Tibial nerve (tissue), 4 donors: ENCODE measurements at regions not wholly inside any gene's neighbourhood (a gene's known extent, or its start where the extent isn't known, plus 50 kb on each side); places are given as distances from the start of the nearest gene placed in this dataset.

Experiments used
- EP300 ChIP-seq, 2 donors: sonication (generic); formaldehyde crosslinking; IDR thresholded peaks; one replicate each; pipeline ENCODE4 v1.6.1; 2017; ENCODE audit warnings: antibody characterized with exemption in 2 of 2, mild to moderate bottlenecking in 1 of 2
- TF ChIP-seq, protein P1 (sequence below), 5 experiments: fragments of 200-600 bp in 3 of 5; fragments of 450-650 bp in 2 of 5; sonication (generic) in 3 of 5; IDR thresholded peaks; one replicate each; pipeline ENCODE4 v1.5.1; 2016 to 2019; ENCODE audit warnings: antibody characterized with exemption in 5 of 5, mild to moderate bottlenecking in 3 of 5, moderate library complexity in 2 of 5

DNA sequence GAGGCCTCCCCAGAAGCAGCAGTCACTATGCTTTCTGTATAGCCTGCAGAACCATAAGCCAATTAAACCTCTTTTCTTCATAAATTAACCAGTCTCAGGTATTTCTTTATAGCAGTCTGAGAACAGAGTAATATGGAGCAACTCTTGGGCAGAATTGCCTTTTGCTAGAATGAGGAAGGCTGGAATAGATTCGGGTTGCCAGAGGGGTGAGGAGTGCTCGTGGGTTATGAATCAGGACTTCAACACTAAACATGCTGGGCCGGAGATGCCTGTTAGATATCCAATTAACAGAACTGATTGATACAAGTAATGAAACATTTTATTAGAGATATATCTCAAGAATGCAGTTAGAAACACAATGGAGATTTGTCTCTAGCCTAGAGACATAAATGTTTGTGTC, 140.9 kb upstream of the MAP3K1 start:
- TF ChIP-seq, protein P1, sequence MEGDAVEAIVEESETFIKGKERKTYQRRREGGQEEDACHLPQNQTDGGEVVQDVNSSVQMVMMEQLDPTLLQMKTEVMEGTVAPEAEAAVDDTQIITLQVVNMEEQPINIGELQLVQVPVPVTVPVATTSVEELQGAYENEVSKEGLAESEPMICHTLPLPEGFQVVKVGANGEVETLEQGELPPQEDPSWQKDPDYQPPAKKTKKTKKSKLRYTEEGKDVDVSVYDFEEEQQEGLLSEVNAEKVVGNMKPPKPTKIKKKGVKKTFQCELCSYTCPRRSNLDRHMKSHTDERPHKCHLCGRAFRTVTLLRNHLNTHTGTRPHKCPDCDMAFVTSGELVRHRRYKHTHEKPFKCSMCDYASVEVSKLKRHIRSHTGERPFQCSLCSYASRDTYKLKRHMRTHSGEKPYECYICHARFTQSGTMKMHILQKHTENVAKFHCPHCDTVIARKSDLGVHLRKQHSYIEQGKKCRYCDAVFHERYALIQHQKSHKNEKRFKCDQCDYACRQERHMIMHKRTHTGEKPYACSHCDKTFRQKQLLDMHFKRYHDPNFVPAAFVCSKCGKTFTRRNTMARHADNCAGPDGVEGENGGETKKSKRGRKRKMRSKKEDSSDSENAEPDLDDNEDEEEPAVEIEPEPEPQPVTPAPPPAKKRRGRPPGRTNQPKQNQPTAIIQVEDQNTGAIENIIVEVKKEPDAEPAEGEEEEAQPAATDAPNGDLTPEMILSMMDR (IDR thresholded peaks at IDR 0.05), result no peak
- TF ChIP-seq EP300 (IDR thresholded peaks at IDR 0.05), result no peak
